ENCODE measurements at regions not wholly inside any gene's neighbourhood (a gene's known extent, or its start where the extent isn't known, plus 50 kb on each side); places are given as distances from the start of the nearest gene placed in this dataset.

GRCh38 chr6:44615621-44616020, 228.1 kb downstream of the CDC5L start:
- Mint-ChIP-seq H3K27me3 (ENCODE audit: low read depth in 3 of 3) (peaks cover 0 to 2% (median 0%) of the 10 kb centered on the region in 3 donors), H3K4me1 (no peaks in the 10 kb centered on the region), H3K9me3 (no peaks in the 10 kb centered on the region), H3K36me3 (no peaks in the 10 kb centered on the region), H3K27ac (no peak overlapping the region), H3K4me3 (no peak overlapping the region)
- no peak for DNase-seq

DNA sequence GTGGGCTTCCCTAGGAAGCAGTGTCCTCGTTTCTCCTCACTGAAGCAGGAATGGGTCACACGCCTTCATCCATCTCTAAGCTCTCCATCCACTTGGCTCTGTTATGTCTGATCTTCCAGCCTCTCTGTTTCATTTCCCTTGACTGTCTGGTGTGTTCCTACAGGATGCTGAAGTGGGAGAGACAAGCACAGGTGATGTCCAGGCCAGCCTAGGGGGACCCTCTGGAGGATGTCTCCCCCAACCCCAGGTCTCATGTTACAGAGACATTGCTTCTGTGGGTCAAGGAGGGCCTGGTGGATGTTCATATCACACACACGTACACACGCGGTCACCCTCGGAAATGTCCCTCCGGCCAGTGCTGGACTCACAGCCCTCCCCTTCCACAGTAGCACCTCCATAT, 229.9 kb downstream of the CDC5L start:
- Mint-ChIP-seq H3K9me3 (no peaks in the 10 kb centered on the region), H3K27me3 (ENCODE audit: low read depth in 3 of 3) (peaks cover 0 to 2% (median 0%) of the 10 kb centered on the region in 3 donors)

GRCh38 chr6:44618371-44618770, 230.9 kb downstream of the CDC5L start:
- no peak for DNase-seq
- Mint-ChIP-seq H3K27ac (no peak overlapping the region), H3K4me1 (no peaks in the 10 kb centered on the region), H3K4me3 (no peak overlapping the region), H3K27me3 (ENCODE audit: low read depth in 3 of 3) (peaks cover 0 to 2% (median 0%) of the 10 kb centered on the region in 3 donors), H3K9me3 (no peaks in the 10 kb centered on the region), H3K36me3 (no peaks in the 10 kb centered on the region)

More for the DNA sequence above, 229.9 kb downstream of the CDC5L start:
- H3K4me3 Mint-ChIP-seq: no peak overlapping the region
- no peaks in the 10 kb centered on the region for H3K36me3 Mint-ChIP-seq
- H3K27ac Mint-ChIP-seq: no peak overlapping the region
- no peak for DNase-seq
- no peaks in the 10 kb centered on the region for H3K4me1 Mint-ChIP-seq

DNA sequence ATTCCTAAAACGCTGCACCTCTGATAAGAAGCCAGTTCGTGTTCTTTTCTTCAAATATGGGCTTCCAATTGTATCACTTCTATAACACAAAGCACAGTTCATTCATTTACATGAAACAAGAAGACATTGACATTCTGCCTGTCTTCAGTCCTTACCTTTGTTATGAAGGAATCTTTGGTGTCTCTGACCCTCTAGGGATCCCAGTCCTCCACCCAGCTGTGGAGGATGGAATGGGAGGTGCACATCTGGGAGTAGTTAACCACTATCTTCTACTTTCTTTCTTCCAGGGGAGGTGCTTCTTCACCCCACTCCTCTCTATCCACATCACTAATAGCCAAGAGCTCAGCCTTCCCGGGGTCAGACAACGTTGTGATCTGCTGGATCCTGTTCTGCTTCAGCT, 233.4 kb downstream of the CDC5L start:
- Mint-ChIP-seq H3K4me1 (no peaks in the 10 kb centered on the region), H3K9me3 (no peaks in the 10 kb centered on the region), H3K36me3 (no peaks in the 10 kb centered on the region), H3K4me3 (no peak overlapping the region), H3K27ac (no peak overlapping the region), H3K27me3 (ENCODE audit: low read depth in 3 of 3) (peaks cover under 1 to 4% (median 1%) of the 10 kb centered on the region in 3 donors)
- no peak for DNase-seq

DNA sequence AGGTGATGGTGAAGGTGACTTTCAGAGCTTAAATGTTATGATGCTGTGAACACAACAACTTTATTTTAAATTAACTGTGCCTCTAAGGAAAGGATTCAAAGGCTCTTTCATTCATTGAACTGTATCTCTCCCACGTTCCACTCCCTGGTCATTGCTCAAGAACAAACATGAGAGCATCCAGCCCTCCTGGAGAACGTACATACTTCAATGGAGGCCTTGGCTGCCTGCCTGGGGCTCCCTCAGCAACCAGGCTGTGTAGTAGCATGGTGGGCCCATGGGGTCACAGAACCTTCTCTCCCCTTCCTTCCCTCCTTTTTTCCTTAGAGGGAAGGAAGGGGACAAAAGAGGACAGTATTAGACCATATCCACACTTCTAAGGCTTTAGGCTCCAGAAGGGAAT, 234.3 kb downstream of the CDC5L start:
- Mint-ChIP-seq H3K27me3 (ENCODE audit: low read depth in 3 of 3) (peaks cover 2 to 4% (median 2%) of the 10 kb centered on the region in 3 donors), H3K4me1 (no peaks in the 10 kb centered on the region)

DNA sequence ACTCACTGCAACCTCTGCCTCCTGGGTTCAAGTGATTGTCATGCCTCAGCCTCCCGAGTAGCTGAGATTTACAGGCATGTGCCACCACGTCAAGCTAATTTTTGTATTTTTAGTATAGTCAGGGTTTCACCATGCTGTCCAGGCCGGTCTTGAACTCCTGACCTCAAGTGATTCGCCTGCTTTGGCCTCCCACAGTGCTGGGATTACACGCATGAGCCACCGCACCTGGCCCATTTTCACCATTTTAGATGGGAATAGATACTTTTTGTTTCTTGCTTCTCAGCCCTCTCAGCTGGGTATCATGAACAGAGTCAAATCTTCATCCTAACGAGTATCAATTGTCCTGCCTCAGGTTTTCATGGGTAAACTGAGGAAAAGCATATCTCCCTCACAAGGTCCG, 235.0 kb downstream of the CDC5L start:
- no peak overlapping the region for H3K27ac Mint-ChIP-seq
- H3K4me1 Mint-ChIP-seq: no peaks in the 10 kb centered on the region
- no peaks in the 10 kb centered on the region for H3K36me3 Mint-ChIP-seq
- peaks cover 2 to 4% (median 4%) of the 10 kb centered on the region in 3 donors for H3K27me3 Mint-ChIP-seq (ENCODE audit: low read depth in 3 of 3)
- H3K9me3 Mint-ChIP-seq: no peaks in the 10 kb centered on the region
- no peak overlapping the region for H3K4me3 Mint-ChIP-seq
- DNase-seq: no peak

More for the DNA sequence above, 234.3 kb downstream of the CDC5L start:
- no peak overlapping the region for H3K27ac Mint-ChIP-seq
- no peak overlapping the region for H3K4me3 Mint-ChIP-seq
- H3K9me3 Mint-ChIP-seq: no peaks in the 10 kb centered on the region
- H3K36me3 Mint-ChIP-seq: no peaks in the 10 kb centered on the region
- no peak for DNase-seq

DNA sequence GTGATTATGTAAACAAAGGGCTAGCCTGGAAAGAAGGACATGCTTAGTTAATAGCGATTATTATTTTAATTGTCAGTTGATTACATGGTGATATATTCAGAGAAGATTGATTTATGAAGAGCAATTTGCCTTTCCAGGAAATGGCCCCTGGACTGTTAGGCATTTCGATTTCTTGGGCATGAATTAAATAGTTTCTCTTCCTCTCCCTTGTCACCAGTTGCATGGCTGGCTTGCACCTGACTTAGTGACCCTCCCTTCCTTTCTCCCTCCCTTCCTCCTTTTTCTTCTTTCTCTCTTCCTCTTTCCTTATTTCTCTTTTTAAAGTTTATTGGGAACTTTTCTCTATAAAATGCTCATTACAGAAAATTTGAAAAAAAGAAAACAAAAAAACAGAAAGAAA, 235.4 kb downstream of the CDC5L start:
- Mint-ChIP-seq H3K9me3 (no peaks in the 10 kb centered on the region), H3K4me1 (no peaks in the 10 kb centered on the region), H3K36me3 (no peaks in the 10 kb centered on the region), H3K27ac (no peak overlapping the region), H3K27me3 (ENCODE audit: low read depth in 3 of 3) (peaks cover 2 to 4% (median 4%) of the 10 kb centered on the region in 3 donors), H3K4me3 (no peak overlapping the region)
- no peak for DNase-seq

GRCh38 chr6:44624226-44624625, 236.7 kb downstream of the CDC5L start:
- H3K9me3 Mint-ChIP-seq: no peaks in the 10 kb centered on the region
- H3K27ac Mint-ChIP-seq: no peak overlapping the region
- DNase-seq: no peak
- no peak overlapping the region for H3K4me3 Mint-ChIP-seq
- H3K4me1 Mint-ChIP-seq: no peaks in the 10 kb centered on the region
- H3K27me3 Mint-ChIP-seq (ENCODE audit: low read depth in 3 of 3): peaks cover 2 to 10% (median 4%) of the 10 kb centered on the region in 3 donors
- no peaks in the 10 kb centered on the region for H3K36me3 Mint-ChIP-seq

- Mint-ChIP-seq H3K4me1 (no peaks in the 10 kb centered on the region), H3K27ac (no peak overlapping the region)
Observed at GRCh38 chr6:44624936-44625573, 237.5 kb downstream of the CDC5L start.

DNA sequence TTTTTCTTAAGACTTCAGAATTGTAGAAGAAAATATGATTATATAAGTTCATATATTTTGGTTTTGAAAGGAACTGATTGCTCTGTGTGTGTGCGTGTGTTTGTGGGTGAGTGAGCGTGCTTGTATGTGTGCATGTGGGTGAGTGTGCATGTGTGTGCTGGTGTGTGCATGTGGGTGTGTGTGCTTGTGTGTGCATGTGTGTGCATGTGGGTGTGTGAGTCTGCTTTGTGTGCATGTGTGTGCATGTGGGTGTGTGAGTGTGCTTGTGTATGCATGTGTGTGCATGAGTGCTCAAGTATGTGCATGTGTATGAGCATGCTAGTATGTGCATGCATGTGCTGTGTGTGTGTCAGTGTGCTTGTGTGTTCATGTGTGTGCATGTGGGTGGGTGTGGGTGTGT, 238.5 kb downstream of the CDC5L start:
- H3K27me3 Mint-ChIP-seq (ENCODE audit: low read depth in 3 of 3): peaks cover 2 to 14% (median 3%) of the 10 kb centered on the region in 3 donors

More at GRCh38 chr6:44624936-44625573, 237.5 kb downstream of the CDC5L start:
- Mint-ChIP-seq H3K4me3 (no peak overlapping the region), H3K9me3 (no peaks in the 10 kb centered on the region), H3K27me3 (ENCODE audit: low read depth in 3 of 3) (peaks cover 2 to 10% (median 3%) of the 10 kb centered on the region in 3 donors), H3K36me3 (no peaks in the 10 kb centered on the region)
- no peak for DNase-seq

DNA sequence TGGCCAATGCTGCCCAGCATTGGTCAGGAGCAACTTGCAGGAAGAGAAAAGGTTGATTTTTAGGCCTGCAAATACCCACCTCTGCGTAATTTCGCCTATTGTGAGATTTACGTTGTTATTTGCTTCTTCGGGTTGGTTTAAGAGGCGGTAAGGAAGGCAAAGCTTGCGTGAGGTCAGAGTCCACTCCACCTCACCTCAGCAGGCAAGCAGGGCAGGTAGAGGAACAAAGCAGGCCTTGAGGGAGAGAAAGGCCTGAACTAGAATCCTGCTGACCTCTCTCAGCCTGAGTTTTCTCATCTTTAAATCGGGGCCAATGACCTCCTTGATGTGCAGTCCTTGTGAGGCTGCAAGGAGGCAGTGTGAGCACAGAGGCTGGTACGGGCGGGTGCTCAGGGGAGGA, 239.1 kb downstream of the CDC5L start:
- Mint-ChIP-seq H3K4me3 (no peak overlapping the region), H3K4me1 (no peaks in the 10 kb centered on the region), H3K36me3 (no peaks in the 10 kb centered on the region), H3K27me3 (ENCODE audit: low read depth in 3 of 3) (peaks cover 2 to 14% (median 3%) of the 10 kb centered on the region in 3 donors), H3K27ac (no peak overlapping the region), H3K9me3 (no peaks in the 10 kb centered on the region)
- DNase-seq: no peak

More for the DNA sequence above, 238.5 kb downstream of the CDC5L start:
- Mint-ChIP-seq H3K4me3 (no peak overlapping the region), H3K4me1 (no peaks in the 10 kb centered on the region), H3K36me3 (no peaks in the 10 kb centered on the region), H3K9me3 (no peaks in the 10 kb centered on the region), H3K27ac (no peak overlapping the region)
- DNase-seq: no peak

- no peak for DNase-seq
- no peak overlapping the region for H3K27ac Mint-ChIP-seq
- H3K4me1 Mint-ChIP-seq: no peaks in the 10 kb centered on the region
- H3K36me3 Mint-ChIP-seq: no peaks in the 10 kb centered on the region
- H3K27me3 Mint-ChIP-seq (ENCODE audit: low read depth in 3 of 3): peaks cover 2 to 14% (median 3%) of the 10 kb centered on the region in 3 donors
- no peaks in the 10 kb centered on the region for H3K9me3 Mint-ChIP-seq
- no peak overlapping the region for H3K4me3 Mint-ChIP-seq
Observed at GRCh38 chr6:44627091-44627882, 239.8 kb downstream of the CDC5L start.

- Mint-ChIP-seq H3K4me3 (no peak overlapping the region), H3K9me3 (no peaks in the 10 kb centered on the region), H3K36me3 (no peaks in the 10 kb centered on the region), H3K4me1 (no peaks in the 10 kb centered on the region), H3K27ac (no peak overlapping the region), H3K27me3 (ENCODE audit: low read depth in 3 of 3) (peaks cover 2 to 14% (median 3%) of the 10 kb centered on the region in 3 donors)
- DNase-seq: no peak
Observed at GRCh38 chr6:44627883-44628271, 240.4 kb downstream of the CDC5L start.

DNA sequence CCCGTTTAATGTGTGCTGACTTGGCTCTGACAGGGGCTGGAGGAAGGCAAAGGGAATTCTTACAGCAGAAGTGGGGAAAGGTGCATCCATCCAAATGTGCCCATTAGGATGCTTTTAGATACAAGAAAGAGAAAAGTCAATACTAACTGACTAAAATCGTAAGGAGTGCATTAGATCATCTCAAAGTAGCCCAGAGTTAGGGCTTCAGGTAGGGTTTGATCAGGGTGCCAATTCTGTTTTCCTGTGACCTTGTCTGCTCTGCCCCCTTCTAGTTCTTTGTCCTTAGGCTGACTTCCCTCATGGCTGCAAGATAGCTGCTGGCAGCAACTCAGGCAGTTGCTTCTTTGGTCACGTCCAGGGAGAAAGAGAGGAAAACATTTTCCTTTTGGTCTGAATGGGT, 240.8 kb downstream of the CDC5L start:
- H3K4me3 Mint-ChIP-seq: no peak overlapping the region
- peaks cover 2 to 14% (median 3%) of the 10 kb centered on the region in 3 donors for H3K27me3 Mint-ChIP-seq (ENCODE audit: low read depth in 3 of 3)
- H3K4me1 Mint-ChIP-seq: no peaks in the 10 kb centered on the region
- no peaks in the 10 kb centered on the region for H3K9me3 Mint-ChIP-seq
- DNase-seq: no peak
- no peak overlapping the region for H3K27ac Mint-ChIP-seq
- H3K36me3 Mint-ChIP-seq: no peaks in the 10 kb centered on the region
